ENCODE measurements at regions not wholly inside any gene's neighbourhood (a gene's known extent, or its start where the extent isn't known, plus 50 kb on each side); places are given as distances from the start of the nearest gene placed in this dataset.

GRCh38 chr10:128877936-128878335 is 589.1 kb upstream of the MGMT start:
- no peak for DNase-seq (ENCODE audit: low spot score)
- TF ChIP-seq CTCF (IDR thresholded peaks at IDR 0.05; ENCODE audit: borderline replicate concordance, control extremely low read depth, extremely low read depth, insufficient read depth, missing control alignments) = no peak
- in situ Hi-C loops (cut with MboI; ENCODE audit: low sequenced_read_pairs, unreplicated experiment) = no loop called here

- TF ChIP-seq CTCF (IDR thresholded peaks at IDR 0.05; ENCODE audit: borderline replicate concordance, control extremely low read depth, extremely low read depth, insufficient read depth, missing control alignments) = no peak
- DNase-seq (ENCODE audit: low spot score) = no peak
- in situ Hi-C loops (cut with MboI; ENCODE audit: low sequenced_read_pairs, unreplicated experiment) = no loop called here
Measured at GRCh38 chr10:128879030-128879429, 588.0 kb upstream of the MGMT start.

GRCh38 chr10:128879441-128880140 is 587.5 kb upstream of the MGMT start:
- no peak for DNase-seq (ENCODE audit: low spot score)
- in situ Hi-C loops (cut with MboI; ENCODE audit: low sequenced_read_pairs, unreplicated experiment) = no loop called here
- TF ChIP-seq CTCF (IDR thresholded peaks at IDR 0.05; ENCODE audit: borderline replicate concordance, control extremely low read depth, extremely low read depth, insufficient read depth, missing control alignments) = no peak

GRCh38 chr10:128880159-128880725 is 586.8 kb upstream of the MGMT start:
- DNase-seq (ENCODE audit: low spot score) = no peak
- in situ Hi-C loops (cut with MboI; ENCODE audit: low sequenced_read_pairs, unreplicated experiment) = no loop called here
- TF ChIP-seq CTCF (IDR thresholded peaks at IDR 0.05; ENCODE audit: borderline replicate concordance, control extremely low read depth, extremely low read depth, insufficient read depth, missing control alignments) = no peak

GRCh38 chr10:128881086-128881485 is 586.0 kb upstream of the MGMT start:
- DNase-seq (ENCODE audit: low spot score) = no peak
- in situ Hi-C loops (cut with MboI; ENCODE audit: low sequenced_read_pairs, unreplicated experiment) = no loop called here
- no peak for TF ChIP-seq CTCF (IDR thresholded peaks at IDR 0.05; ENCODE audit: borderline replicate concordance, control extremely low read depth, extremely low read depth, insufficient read depth, missing control alignments)

GRCh38 chr10:128883231-128884032 is 583.6 kb upstream of the MGMT start:
- no peak for TF ChIP-seq CTCF (IDR thresholded peaks at IDR 0.05; ENCODE audit: borderline replicate concordance, control extremely low read depth, extremely low read depth, insufficient read depth, missing control alignments)
- no peak for DNase-seq (ENCODE audit: low spot score)
- in situ Hi-C loops (cut with MboI; ENCODE audit: low sequenced_read_pairs, unreplicated experiment) = no loop called here
